ENCODE measurements at regions not wholly inside any gene's neighbourhood (a gene's known extent, or its start where the extent isn't known, plus 50 kb on each side); places are given as distances from the start of the nearest gene placed in this dataset.

DNA sequence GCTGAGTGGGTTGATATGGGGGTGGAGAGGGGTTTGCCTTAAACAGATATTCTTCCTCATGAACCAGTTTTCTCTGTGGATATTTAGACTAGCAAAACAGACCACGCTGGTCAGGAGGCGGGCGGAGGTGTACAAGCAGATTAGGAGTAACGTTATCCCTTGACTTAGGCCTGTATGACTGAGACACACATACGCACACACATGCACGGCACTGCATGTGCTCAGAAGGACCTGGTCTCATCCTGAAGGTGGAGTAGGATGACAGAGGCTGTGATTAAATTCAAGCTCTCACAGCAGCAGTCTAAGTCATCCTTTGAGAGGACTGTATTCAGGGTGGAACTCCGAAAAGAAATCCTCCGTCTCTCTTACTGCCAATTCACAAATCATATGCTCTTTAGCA is 209.7 kb downstream of the DIRAS2 start:
- no peak overlapping the region for H2AFZ ChIP-seq (ENCODE audit: low read depth, low read length)
- H4K20me1 ChIP-seq (ENCODE audit: insufficient read depth): no peaks in the 10 kb centered on the region
- H3K4me3 ChIP-seq (ENCODE audit: low read length): peak overlapping the region; percentile 55
- peak overlapping the region; percentile 45 for H3K9ac ChIP-seq (ENCODE audit: low read length)
- H3K79me2 ChIP-seq (replicated peaks; ENCODE audit: insufficient read depth, low read length): no peaks in the 10 kb centered on the region
- peaks cover 5% of the 10 kb centered on the region for H3F3A ChIP-seq (ENCODE audit: insufficient read depth, low read length, poor library complexity, severe bottlenecking)
- TF ChIP-seq POLR2AphosphoS5 (IDR thresholded peaks at IDR 0.05) (no peak), SMC3 (conservative IDR thresholded peaks at IDR 0.05; ENCODE audit: poor library complexity) (peak; percentile 25), RAD21 (conservative IDR thresholded peaks at IDR 0.05) (peak; percentile 33), CTCF (IDR thresholded peaks at IDR 0.05; ENCODE audit: poor library complexity, severe bottlenecking) (peak; percentile 43), EP300 (conservative IDR thresholded peaks at IDR 0.05; ENCODE audit: poor library complexity, severe bottlenecking) (no peak), TAF1 (IDR thresholded peaks at IDR 0.05; ENCODE audit: low read depth) (no peak)
- TF ChIP-seq, protein P1, sequence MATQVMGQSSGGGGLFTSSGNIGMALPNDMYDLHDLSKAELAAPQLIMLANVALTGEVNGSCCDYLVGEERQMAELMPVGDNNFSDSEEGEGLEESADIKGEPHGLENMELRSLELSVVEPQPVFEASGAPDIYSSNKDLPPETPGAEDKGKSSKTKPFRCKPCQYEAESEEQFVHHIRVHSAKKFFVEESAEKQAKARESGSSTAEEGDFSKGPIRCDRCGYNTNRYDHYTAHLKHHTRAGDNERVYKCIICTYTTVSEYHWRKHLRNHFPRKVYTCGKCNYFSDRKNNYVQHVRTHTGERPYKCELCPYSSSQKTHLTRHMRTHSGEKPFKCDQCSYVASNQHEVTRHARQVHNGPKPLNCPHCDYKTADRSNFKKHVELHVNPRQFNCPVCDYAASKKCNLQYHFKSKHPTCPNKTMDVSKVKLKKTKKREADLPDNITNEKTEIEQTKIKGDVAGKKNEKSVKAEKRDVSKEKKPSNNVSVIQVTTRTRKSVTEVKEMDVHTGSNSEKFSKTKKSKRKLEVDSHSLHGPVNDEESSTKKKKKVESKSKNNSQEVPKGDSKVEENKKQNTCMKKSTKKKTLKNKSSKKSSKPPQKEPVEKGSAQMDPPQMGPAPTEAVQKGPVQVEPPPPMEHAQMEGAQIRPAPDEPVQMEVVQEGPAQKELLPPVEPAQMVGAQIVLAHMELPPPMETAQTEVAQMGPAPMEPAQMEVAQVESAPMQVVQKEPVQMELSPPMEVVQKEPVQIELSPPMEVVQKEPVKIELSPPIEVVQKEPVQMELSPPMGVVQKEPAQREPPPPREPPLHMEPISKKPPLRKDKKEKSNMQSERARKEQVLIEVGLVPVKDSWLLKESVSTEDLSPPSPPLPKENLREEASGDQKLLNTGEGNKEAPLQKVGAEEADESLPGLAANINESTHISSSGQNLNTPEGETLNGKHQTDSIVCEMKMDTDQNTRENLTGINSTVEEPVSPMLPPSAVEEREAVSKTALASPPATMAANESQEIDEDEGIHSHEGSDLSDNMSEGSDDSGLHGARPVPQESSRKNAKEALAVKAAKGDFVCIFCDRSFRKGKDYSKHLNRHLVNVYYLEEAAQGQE (IDR thresholded peaks at IDR 0.05; ENCODE audit: borderline replicate concordance): no peak
- no peaks in the 10 kb centered on the region for H3K9me2 ChIP-seq (ENCODE audit: insufficient read depth, low read length)
- H3K27ac ChIP-seq (ENCODE audit: low read length): peak overlapping the region; percentile 67
- no peaks in the 10 kb centered on the region for H3K36me3 ChIP-seq (ENCODE audit: insufficient read depth, low read length)
- H3K9me3 ChIP-seq (ENCODE audit: low read length): no peaks in the 10 kb centered on the region
- no peaks in the 10 kb centered on the region for H3K27me3 ChIP-seq (ENCODE audit: insufficient read depth, low read depth, low read length)
- peak overlapping the region; percentile 23 for H3K4me2 ChIP-seq (ENCODE audit: low read length)

DNA sequence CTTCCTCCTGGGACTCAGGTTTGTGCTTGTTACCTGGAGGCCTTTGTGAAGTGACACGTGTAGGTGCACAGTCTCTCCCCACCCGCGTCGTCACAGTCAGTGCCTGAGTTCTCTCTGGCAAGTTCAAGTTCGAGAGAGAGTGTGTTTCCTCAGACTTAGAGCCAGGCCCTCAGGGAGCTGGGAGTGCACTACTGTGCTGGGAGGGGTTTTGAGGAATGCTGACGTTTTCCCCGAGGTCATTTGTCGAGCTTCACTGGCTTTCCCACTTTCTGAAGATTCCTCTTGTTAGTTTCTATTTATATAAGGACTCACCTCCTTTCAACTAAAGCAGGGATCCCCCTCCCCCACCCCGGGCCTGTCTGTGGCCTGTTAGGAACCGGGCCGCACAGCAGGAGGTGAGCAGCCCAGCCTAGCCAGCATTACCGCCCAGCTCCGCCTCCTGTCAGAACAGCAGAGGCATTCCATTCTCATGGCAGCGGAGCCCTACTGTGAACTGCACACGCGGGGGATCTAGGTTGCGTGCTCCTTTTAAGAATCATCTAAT is 209.2 kb downstream of the DIRAS2 start:
- peak overlapping the region; percentile 67 for H3K27ac ChIP-seq (ENCODE audit: low read length)
- H4K20me1 ChIP-seq (ENCODE audit: insufficient read depth): no peaks in the 10 kb centered on the region
- H3K36me3 ChIP-seq (ENCODE audit: insufficient read depth, low read length): no peaks in the 10 kb centered on the region
- no peaks in the 10 kb centered on the region for H3K9me2 ChIP-seq (ENCODE audit: insufficient read depth, low read length)
- no peaks in the 10 kb centered on the region for H3K79me2 ChIP-seq (replicated peaks; ENCODE audit: insufficient read depth, low read length)
- peak overlapping the region; percentile 45 for H3K9ac ChIP-seq (ENCODE audit: low read length)
- H3K4me2 ChIP-seq (ENCODE audit: low read length): peak overlapping the region; percentile 23
- H2AFZ ChIP-seq (ENCODE audit: low read depth, low read length): peak overlapping the region; percentile 18
- peaks cover 5% of the 10 kb centered on the region for H3F3A ChIP-seq (ENCODE audit: insufficient read depth, low read length, poor library complexity, severe bottlenecking)
- H3K27me3 ChIP-seq (ENCODE audit: insufficient read depth, low read depth, low read length): no peaks in the 10 kb centered on the region
- H3K4me3 ChIP-seq (ENCODE audit: low read length): peak overlapping the region; percentile 55
- H3K9me3 ChIP-seq (ENCODE audit: low read length): no peaks in the 10 kb centered on the region
- no peak for TF ChIP-seq SMC3 (conservative IDR thresholded peaks at IDR 0.05; ENCODE audit: poor library complexity)
- no peak for TF ChIP-seq EP300 (conservative IDR thresholded peaks at IDR 0.05; ENCODE audit: poor library complexity, severe bottlenecking)
- TF ChIP-seq, protein P1 (IDR thresholded peaks at IDR 0.05; ENCODE audit: borderline replicate concordance): peak; percentile 84
- TF ChIP-seq MXI1 (conservative IDR thresholded peaks at IDR 0.05; ENCODE audit: poor library complexity, severe bottlenecking): no peak
- TF ChIP-seq POLR2AphosphoS5 (IDR thresholded peaks at IDR 0.05): peak; percentile 31
